RPMI7951 (cell line): ENCODE measurements at regions not wholly inside any gene's neighbourhood (a gene's known extent, or its start where the extent isn't known, plus 50 kb on each side); places are given as distances from the start of the nearest gene placed in this dataset.

Experiments
- DNase-seq: peaks from one replicate; pipeline ENCODE4 v3.0.0-alpha.2; 2012; ENCODE audit warnings: low read depth

- DNase-seq: no peak
Observed at GRCh38 chr10:128281861-128282260, 155.6 kb upstream of the MKI67 start.

- DNase-seq: no peak
Observed at GRCh38 chr10:128286141-128286761, 160.0 kb upstream of the MKI67 start.

GRCh38 chr10:128286762-128287500 lies 160.7 kb upstream of the MKI67 start:
- DNase-seq: no peak

- DNase-seq: no peak
Observed at GRCh38 chr10:128287921-128288320, 161.7 kb upstream of the MKI67 start.

DNA sequence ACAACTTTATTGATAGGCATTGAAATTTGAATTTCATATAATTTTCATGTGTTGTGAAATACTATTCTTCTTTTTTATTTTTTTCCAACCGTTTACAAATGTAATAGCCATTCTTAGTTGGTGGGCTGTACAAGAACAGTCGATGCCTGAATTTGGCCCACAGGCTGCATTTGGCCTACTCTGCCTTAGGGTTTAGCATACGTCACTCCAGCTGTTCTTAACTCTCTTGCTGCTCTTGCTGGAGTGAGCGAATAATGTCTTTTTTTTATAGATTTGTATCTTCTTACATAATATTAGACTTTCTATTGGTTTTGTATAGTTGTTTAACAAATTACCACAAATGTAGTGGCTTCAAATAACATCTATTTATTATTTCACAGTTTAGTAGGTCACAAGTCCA lies 163.4 kb upstream of the MKI67 start:
- DNase-seq: no peak

DNA sequence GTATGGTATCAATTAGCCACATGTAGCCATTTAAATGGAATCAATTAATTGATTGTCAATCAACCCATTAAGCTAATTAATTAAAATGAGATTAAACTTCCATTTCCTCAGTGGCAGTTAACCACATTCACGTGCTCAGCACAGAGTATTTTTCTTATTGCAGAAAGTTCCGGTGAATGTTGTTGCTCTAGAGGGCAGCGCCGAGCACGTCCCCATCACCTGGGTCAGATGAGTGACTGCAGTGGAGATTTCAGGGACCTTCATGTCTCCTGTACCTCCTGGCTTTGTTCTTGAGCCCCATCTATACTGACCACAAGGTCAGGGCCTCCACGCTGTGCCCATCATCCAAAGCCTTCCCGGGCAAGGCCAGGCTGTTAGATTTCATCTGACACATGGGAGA lies 168.8 kb upstream of the MKI67 start:
- DNase-seq: no peak

DNA sequence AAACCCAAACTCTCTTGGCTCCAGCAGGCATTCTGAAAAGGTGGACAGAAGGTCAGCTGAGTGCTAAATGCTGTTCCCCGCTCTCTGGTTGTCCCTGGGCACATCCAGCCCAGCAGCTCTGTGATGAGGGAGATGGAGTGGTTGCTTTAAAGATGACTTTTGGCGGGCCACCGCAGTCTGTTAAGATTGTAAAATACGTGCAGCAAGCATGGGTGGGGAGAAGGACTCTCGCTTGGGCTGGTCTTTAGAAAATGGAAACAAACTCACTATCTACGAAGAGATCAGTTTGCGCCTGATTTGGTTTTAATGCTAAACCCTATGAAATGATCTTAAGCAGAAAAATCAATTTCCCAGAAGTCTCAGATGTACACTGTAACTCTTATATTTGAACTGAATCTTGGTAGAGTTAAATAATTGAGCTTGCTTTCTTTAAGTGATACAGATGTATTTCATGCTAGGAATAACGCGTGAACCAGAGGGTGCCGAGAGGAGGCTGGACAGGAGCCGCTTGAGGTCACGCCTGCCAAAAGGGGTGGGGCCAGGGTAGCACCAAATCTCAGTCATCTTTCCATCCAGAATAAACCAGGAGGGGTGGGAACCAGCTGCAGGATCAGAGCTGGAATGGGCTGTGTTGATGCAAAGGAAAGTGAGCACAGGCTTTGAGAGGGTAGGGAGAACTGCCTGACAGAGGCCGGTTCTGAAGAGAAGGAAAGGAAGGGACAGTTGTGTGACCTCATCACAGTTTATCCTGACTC lies 170.2 kb upstream of the MKI67 start:
- no peak for DNase-seq

- DNase-seq: no peak
Observed at GRCh38 chr10:128297709-128298378, 171.6 kb upstream of the MKI67 start.

GRCh38 chr10:128298587-128298986 lies 172.4 kb upstream of the MKI67 start:
- DNase-seq: no peak

DNA sequence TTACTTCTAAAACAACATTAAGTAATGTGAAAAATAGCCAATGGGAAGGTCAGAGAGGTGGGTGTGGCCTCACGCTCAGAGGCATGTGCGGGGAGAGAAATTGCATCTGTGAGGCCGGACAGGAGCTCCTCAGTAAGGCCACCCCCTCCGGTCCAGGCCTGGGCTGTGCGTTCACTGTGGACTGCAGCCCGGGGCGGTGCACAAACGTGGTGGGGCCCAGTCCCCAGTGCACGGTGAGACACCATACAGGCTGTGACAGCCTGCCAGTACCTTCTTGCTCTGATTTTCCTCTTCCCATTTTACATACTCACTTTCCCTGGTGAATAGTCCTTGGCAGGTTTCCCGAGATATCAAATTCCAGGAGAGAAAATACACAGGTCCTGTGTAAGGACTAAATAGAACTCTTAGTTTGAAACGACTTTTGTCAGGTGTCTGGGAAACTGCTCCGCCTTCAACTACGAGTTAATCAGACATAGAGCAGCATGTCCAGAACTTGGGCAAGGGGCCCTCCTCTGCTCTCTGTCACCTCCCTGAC lies 174.1 kb upstream of the MKI67 start:
- no peak for DNase-seq

GRCh38 chr10:128301051-128301450 lies 174.8 kb upstream of the MKI67 start:
- no peak for DNase-seq

- DNase-seq: no peak
Observed at GRCh38 chr10:128302808-128303207, 176.6 kb upstream of the MKI67 start.

- no peak for DNase-seq
Observed at GRCh38 chr10:128304271-128304670, 178.0 kb upstream of the MKI67 start.

DNA sequence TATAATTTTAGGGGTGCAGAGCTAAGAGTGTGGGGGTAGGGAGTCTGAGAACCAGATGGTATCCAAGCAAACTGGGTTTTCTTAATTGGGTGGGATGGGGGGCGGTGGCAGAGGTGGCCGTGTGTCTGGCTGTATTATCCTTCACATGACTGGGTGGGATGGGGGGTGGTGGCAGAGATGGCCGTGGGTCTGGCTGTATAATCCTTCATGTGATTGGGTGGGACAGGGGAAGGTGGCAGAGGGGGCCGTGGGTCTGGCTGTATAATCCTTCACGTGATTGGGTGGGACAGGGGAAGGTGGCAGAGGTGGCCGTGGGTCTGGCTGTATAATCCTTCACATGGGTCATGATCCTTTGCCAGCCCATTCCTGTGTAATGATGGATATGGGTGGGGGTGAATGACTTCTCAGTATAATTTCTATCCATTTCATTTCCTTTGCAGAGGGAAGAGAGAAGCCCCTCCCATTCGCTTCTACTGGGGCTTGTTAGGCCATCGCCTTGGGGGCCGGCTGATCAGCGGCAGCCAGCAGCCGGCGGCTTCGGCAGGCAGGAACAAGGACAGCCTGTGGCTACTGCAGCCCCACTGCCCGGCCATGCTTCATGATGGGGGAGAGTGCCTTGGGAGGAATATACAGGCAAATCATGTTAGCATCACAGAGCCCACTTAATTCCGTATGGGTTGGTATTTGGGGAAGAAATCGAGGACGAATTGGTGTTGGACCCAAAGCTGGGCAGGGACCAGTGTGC lies 179.6 kb upstream of the MKI67 start:
- DNase-seq: no peak

GRCh38 chr10:128306535-128306934 lies 180.3 kb upstream of the MKI67 start:
- no peak for DNase-seq

GRCh38 chr10:128306966-128307365 lies 180.7 kb upstream of the MKI67 start:
- DNase-seq: no peak

GRCh38 chr10:128307820-128308219 lies 181.6 kb upstream of the MKI67 start:
- DNase-seq: no peak

DNA sequence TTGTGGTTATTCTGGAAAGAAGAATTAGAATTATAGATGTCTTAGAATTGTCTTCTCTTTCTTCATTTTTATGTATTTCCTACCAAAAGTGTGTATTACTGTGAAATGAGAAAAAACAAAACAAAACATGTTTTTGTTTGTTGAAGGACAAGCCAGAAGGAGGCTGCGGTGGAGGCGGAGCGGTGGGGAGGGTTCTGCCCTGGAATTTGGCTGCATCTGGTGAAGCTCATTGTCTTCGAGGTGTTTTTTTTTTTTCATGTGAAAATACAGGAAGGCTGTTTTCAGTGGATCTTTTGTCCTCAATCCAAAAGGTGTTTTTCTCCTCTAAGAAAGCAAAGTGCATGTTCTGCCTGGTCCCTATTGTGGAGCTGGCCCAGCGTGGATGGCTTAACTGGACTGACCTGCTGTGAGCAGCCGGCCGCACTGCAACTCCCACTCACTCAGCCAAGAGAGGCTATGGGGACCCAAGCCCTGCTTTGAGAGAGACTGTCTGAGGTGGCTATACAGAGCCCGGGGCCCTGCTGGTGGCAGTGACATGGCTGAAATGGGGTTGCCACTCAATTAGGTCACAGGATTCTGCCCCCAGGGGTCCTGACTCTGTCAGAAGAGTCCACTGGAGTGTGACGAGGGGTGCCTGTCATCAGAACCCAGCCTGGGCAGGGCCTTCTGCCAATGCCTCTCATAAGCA lies 184.9 kb upstream of the MKI67 start:
- no peak for DNase-seq

- DNase-seq: no peak
Observed at GRCh38 chr10:128312250-128312649, 186.0 kb upstream of the MKI67 start.

DNA sequence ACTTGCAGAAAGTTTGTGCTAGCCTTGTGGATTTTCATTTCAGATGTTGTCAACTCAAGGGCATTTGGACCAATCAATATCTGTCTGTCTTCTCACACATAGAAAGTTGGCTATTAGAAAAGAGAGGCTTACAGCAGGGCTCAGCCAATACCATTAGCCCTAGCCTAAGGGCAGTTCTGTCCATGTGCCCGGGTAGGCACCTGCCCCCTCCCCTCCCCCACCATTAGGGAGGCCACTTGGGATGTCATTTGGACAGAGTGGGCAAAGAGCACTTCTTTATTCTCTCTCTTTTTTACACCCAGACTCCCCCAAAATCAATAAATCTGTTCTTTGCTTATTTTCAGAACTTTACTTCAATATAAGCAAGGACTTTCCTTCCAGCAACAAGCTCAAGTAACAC lies 188.5 kb upstream of the MKI67 start:
- no peak for DNase-seq
